Heart right ventricle (tissue), 16 donors: ENCODE measurements at regions not wholly inside any gene's neighbourhood (a gene's known extent, or its start where the extent isn't known, plus 50 kb on each side); places are given as distances from the start of the nearest gene placed in this dataset.
"Not testable (repeated sequence)": the region's sequence is repeated elsewhere in the genome, so short reads cannot be mapped to it uniquely, and the experiment has no call there.

ENCODE experiments used
- ATAC-seq, 8 donors: fragments of 200-7000 bp; cut with Tn5 transposase; one replicate each; pipeline ENCODE4 v1.9.1; 2020; ENCODE audit warnings: mild to moderate bottlenecking in 8 of 8, moderate library complexity in 8 of 8, moderate number of reproducible peaks in 1 of 8
- DNase-seq, 2 donors: peaks; one replicate each; pipeline ENCODE4 v3.0.0-alpha.2; 2020
- H3K27ac ChIP-seq, 10 donors: fragments of 200-600 bp; sonication (generic) in 2 of 10; one replicate each; pipeline versions ENCODE4 v1.5.0 to v1.8.0; 2020 to 2022; ENCODE audit warnings: mild to moderate bottlenecking in 3 of 10
- H3K27me3 ChIP-seq, 7 donors: fragments of 200-600 bp; one replicate each; pipeline ENCODE4 v1.8.0; 2021 to 2022; ENCODE audit warnings: mild to moderate bottlenecking in 2 of 7
- H3K36me3 ChIP-seq, 9 donors: fragments of 200-600 bp; sonication (generic) in 1 of 9; one replicate each; pipeline versions ENCODE4 v1.5.0 to v1.8.0; 2020 to 2022; ENCODE audit warnings: mild to moderate bottlenecking in 2 of 9
- H3K4me1 ChIP-seq, 9 donors: fragments of 200-600 bp; sonication (generic) in 1 of 9; one replicate each; pipeline versions ENCODE4 v1.5.0 to v1.8.0; 2020 to 2022; ENCODE audit warnings: mild to moderate bottlenecking in 4 of 9
- H3K4me3 ChIP-seq, 10 donors: fragments of 200-600 bp; sonication (generic) in 2 of 10; one replicate each; pipeline versions ENCODE4 v1.5.0 to v1.8.0; 2020 to 2022; ENCODE audit warnings: mild to moderate bottlenecking in 7 of 10, moderate library complexity in 2 of 10
- H3K9me3 ChIP-seq, 11 donors: fragments of 200-600 bp in 10 of 11; sonication (generic) in 2 of 11; one replicate each; pipeline versions ENCODE4 v1.5.0 to v1.8.0; 2013 to 2022; ENCODE audit warnings: mild to moderate bottlenecking in 2 of 11, control low read depth in 1 of 11, moderate library complexity in 1 of 11
- WGBS, 2 donors: extraction: QIAGEN DNeasy Blood & Tissue Kit; methylation state at CpG; one replicate each; pipeline ENCODE4 v1.1.7; 2013; ENCODE audit warnings: inconsistent platforms in 1 of 2; 5-methylcytosine and 5-hydroxymethylcytosine counted together
- intact Hi-C, 10 donors: fragments of 100-400 bp; cut with DNase I; formaldehyde crosslinking; loops; one replicate each; pipeline versions ENCODE4 v1.11.1 to v1.14.2; 2022
- donor health status: Arrhythmogenic right ventricular cardiomyopathy.
- donor health status: ischemic (EF 13 %, LVEDD 7.1; RV severe dilation, severe dysfunction).
- donor health status: healthy with polysubstance abuse.
- donor health status: DM: no; HTN: yes; CAD: no.
- donor health status: DM: no; HTN: no; CAD: no.
- donor health status: ischemic (EF 25% LVEDD 6.9; RV normal size, moderate dysfunction).
- donor health status: ischemic (EF 25% LVEDD 5.7; RV mildly dilated, moderate dysfunction).
- donor health status: healthy.
- donor health status: DM: yes; HTN: yes; CAD: no.
- donor health status: Ischemic cardiomyopathy.
- donor health status: ischemic (EF 35%, LVEDD 5.7; RV mildly dilated, moderate dysfunction).
- donor health status: nonischemic (EF 11% LVEDD 7.7; RV severe dilation, severe dysfunction).
- donor health status: DM: yes; HTN: yes; CAD: no.
- donor health status: PGD.
- donor health status: ischemic (EF 29% LVEDD 5.4; RV normal size, mild dysfunction).
- donor health status: nonischemic (EF 23%, LVEDD 6.1; RV moderate dilation, normal function).

GRCh38 chr2:89537862-89538261 lies 846.4 kb downstream of the RPIA start:
- H3K9me3 ChIP-seq, H3K27ac ChIP-seq, H3K4me1 ChIP-seq, H3K36me3 ChIP-seq, DNase-seq, intact Hi-C loops, H3K27me3 ChIP-seq, H3K4me3 ChIP-seq, ATAC-seq: not testable (repeated sequence)
- WGBS, 2 donors: 91 to 97% methylated on average over 6 of the region's 14 CpGs

GRCh38 chr2:89544110-89544509 lies 852.6 kb downstream of the RPIA start:
- H3K4me1 ChIP-seq, H3K9me3 ChIP-seq, H3K27me3 ChIP-seq, H3K4me3 ChIP-seq, H3K36me3 ChIP-seq, H3K27ac ChIP-seq, ATAC-seq, DNase-seq, intact Hi-C loops: not testable (repeated sequence)
- WGBS, 2 donors: 73 to 81% methylated on average over 5 of the region's 8 CpGs

GRCh38 chr2:89579154-89579553 lies 887.7 kb downstream of the RPIA start:
- H3K9me3 ChIP-seq, H3K27me3 ChIP-seq, H3K4me3 ChIP-seq, H3K27ac ChIP-seq, ATAC-seq, DNase-seq, H3K36me3 ChIP-seq, H3K4me1 ChIP-seq, intact Hi-C loops: not testable (repeated sequence)
- 96 to 97% methylated on average over 5 of the region's 8 CpGs for WGBS, 2 donors

GRCh38 chr2:89582816-89583215 lies 891.3 kb downstream of the RPIA start:
- H3K27ac ChIP-seq, intact Hi-C loops, ATAC-seq, H3K4me3 ChIP-seq, H3K27me3 ChIP-seq, H3K36me3 ChIP-seq, H3K4me1 ChIP-seq, H3K9me3 ChIP-seq: not testable (repeated sequence)
- DNase-seq: peak; percentile 66 to 68
- WGBS, 2 donors: 55 to 61% methylated on average over 5 of the region's 17 CpGs

GRCh38 chr2:89584046-89584445 lies 892.6 kb downstream of the RPIA start:
- H3K27ac ChIP-seq: peak overlapping the region in 3 of 10 donors; percentile 7 to 28 (median 13)

GRCh38 chr2:89584868-89585557 lies 893.5 kb downstream of the RPIA start:
- 4 to 33% methylated on average over 5 to 7 of the region's 21 CpGs for WGBS, 2 donors
- peak in 1 of 2 donors; percentile 21 for DNase-seq
- ATAC-seq, intact Hi-C loops, H3K27me3 ChIP-seq, H3K4me1 ChIP-seq, H3K36me3 ChIP-seq, H3K9me3 ChIP-seq: not testable (repeated sequence)
- peak overlapping the region in 9 of 10 donors; percentile 42 to 59 (median 49) for H3K4me3 ChIP-seq
- H3K27ac ChIP-seq: peak overlapping the region in 2 of 10 donors; percentile 40 to 69

More at GRCh38 chr2:89584046-89584445, 892.6 kb downstream of the RPIA start:
- 75 to 83% methylated on average over 6 to 10 of the region's 14 CpGs for WGBS, 2 donors
- H3K4me1 ChIP-seq, ATAC-seq, H3K9me3 ChIP-seq, H3K36me3 ChIP-seq, intact Hi-C loops, H3K27me3 ChIP-seq: not testable (repeated sequence)
- peak overlapping the region in 4 of 10 donors; percentile 1 to 59 (median 9) for H3K4me3 ChIP-seq
- peak; percentile 4 to 11 for DNase-seq

- peak; percentile 93 to 100 (median 98) for ATAC-seq
- intact Hi-C loops, H3K36me3 ChIP-seq, H3K27me3 ChIP-seq, H3K9me3 ChIP-seq, H3K4me1 ChIP-seq: not testable (repeated sequence)
- H3K4me3 ChIP-seq: peak overlapping the region in 9 of 10 donors; percentile 42 to 59 (median 49)
- 2 to 5% methylated on average over 19 to 26 of the region's 34 CpGs for WGBS, 2 donors
- H3K27ac ChIP-seq: peak overlapping the region in 1 of 10 donors; percentile 69
- DNase-seq: peak; percentile 63 to 74
Measured at GRCh38 chr2:89585558-89585920, 894.1 kb downstream of the RPIA start.

- H3K27ac ChIP-seq, ATAC-seq, H3K4me1 ChIP-seq, DNase-seq, H3K9me3 ChIP-seq, H3K36me3 ChIP-seq, H3K4me3 ChIP-seq, H3K27me3 ChIP-seq, intact Hi-C loops: not testable (repeated sequence)
- WGBS, 2 donors: 77 to 78% methylated on average over 3 of the region's 4 CpGs
Measured at GRCh38 chr2:89599843-89600242, 908.4 kb downstream of the RPIA start.

- peaks cover 6 to 23% (median 11%) of the 10 kb centered on the region in 7 donors for H3K27me3 ChIP-seq
- H3K27ac ChIP-seq, H3K36me3 ChIP-seq, intact Hi-C loops, H3K4me3 ChIP-seq, ATAC-seq, H3K9me3 ChIP-seq, H3K4me1 ChIP-seq, DNase-seq: not testable (repeated sequence)
- 70 to 73% methylated on average over 2 of the region's 2 CpGs for WGBS, 2 donors
Measured at GRCh38 chr2:89606514-89606913, 915.0 kb downstream of the RPIA start.

GRCh38 chr2:89610207-89610926 lies 918.9 kb downstream of the RPIA start:
- not testable (repeated sequence) for DNase-seq, H3K27ac ChIP-seq

GRCh38 chr2:89610927-89611515 lies 919.5 kb downstream of the RPIA start:
- WGBS, 2 donors: 71 to 78% methylated on average over 36 to 37 of the region's 37 CpGs
- H3K36me3 ChIP-seq, H3K9me3 ChIP-seq, ATAC-seq, H3K4me3 ChIP-seq, H3K4me1 ChIP-seq, intact Hi-C loops, DNase-seq, H3K27ac ChIP-seq: not testable (repeated sequence)
- peaks cover 8 to 51% (median 23%) of the 10 kb centered on the region in 7 donors for H3K27me3 ChIP-seq

More at GRCh38 chr2:89610207-89610926, 918.9 kb downstream of the RPIA start:
- H3K4me3 ChIP-seq, intact Hi-C loops, H3K9me3 ChIP-seq, ATAC-seq, H3K36me3 ChIP-seq, H3K4me1 ChIP-seq: not testable (repeated sequence)
- H3K27me3 ChIP-seq: peaks cover 8 to 51% (median 23%) of the 10 kb centered on the region in 7 donors
- WGBS, 2 donors: 92 to 93% methylated on average over 33 of the region's 33 CpGs
